Trophoblast cell (in vitro differentiated cells and primary cell): ENCODE measurements at regions not wholly inside any gene's neighbourhood (a gene's known extent, or its start where the extent isn't known, plus 50 kb on each side); places are given as distances from the start of the nearest gene placed in this dataset.

ENCODE experiments used
- DNase-seq, 2 donors: peaks; one replicate each; pipeline ENCODE4 v3.0.0-alpha.2; 2016
- H2AFZ ChIP-seq: 2 replicates; pipeline ENCODE4 v1.6.1; 2013; ENCODE audit warnings: low read length, moderate library complexity, mild to moderate bottlenecking; ENCODE audit not compliant: insufficient read depth, poor library complexity
- H2AK5ac ChIP-seq: 2 replicates; pipeline ENCODE4 v1.6.1; 2013; ENCODE audit warnings: mild to moderate bottlenecking, low read length
- H2BK120ac ChIP-seq: 2 replicates; pipeline ENCODE4 v1.6.1; 2013; ENCODE audit warnings: low read length, mild to moderate bottlenecking, moderate library complexity; ENCODE audit not compliant: insufficient read depth, poor library complexity
- H2BK12ac ChIP-seq: 2 replicates; pipeline ENCODE4 v1.6.1; 2013; ENCODE audit warnings: mild to moderate bottlenecking, low read length, moderate library complexity
- H2BK5ac ChIP-seq: 2 replicates; pipeline ENCODE4 v1.6.1; 2013; ENCODE audit warnings: low read length, low read depth, moderate library complexity, mild to moderate bottlenecking; ENCODE audit not compliant: poor library complexity
- H3K14ac ChIP-seq: 2 replicates; pipeline ENCODE4 v1.6.1; 2013; ENCODE audit warnings: mild to moderate bottlenecking, low read length
- H3K18ac ChIP-seq: 2 replicates; pipeline ENCODE4 v1.6.1; 2013; ENCODE audit warnings: mild to moderate bottlenecking, low read length
- H3K23ac ChIP-seq: 2 replicates; pipeline ENCODE4 v1.6.1; 2013; ENCODE audit warnings: low read length
- H3K27ac ChIP-seq: 2 replicates; pipeline ENCODE4 v1.5.1; 2013; ENCODE audit warnings: low read depth, mild to moderate bottlenecking, inconsistent platforms, low read length, moderate library complexity
- H3K27me3 ChIP-seq: 2 replicates; pipeline ENCODE4 v1.6.1; 2013; ENCODE audit warnings: inconsistent platforms, mild to moderate bottlenecking, low read length, moderate library complexity; ENCODE audit not compliant: insufficient read depth
- H3K36me3 ChIP-seq, 2 experiments: 1 replicate in 1 of 2; 2 replicates in 1 of 2; pipeline ENCODE4 v1.6.1; 2013; ENCODE audit warnings: low read length in 2 of 2, mild to moderate bottlenecking in 2 of 2, moderate library complexity in 1 of 2; ENCODE audit not compliant: insufficient read depth in 2 of 2, control insufficient read depth in 1 of 2
- H3K4ac ChIP-seq: 2 replicates; pipeline ENCODE4 v1.6.1; 2013; ENCODE audit warnings: low read depth, mild to moderate bottlenecking, low read length, moderate library complexity
- H3K4me1 ChIP-seq, 2 experiments: 1 replicate in 1 of 2; 2 replicates in 1 of 2; pipeline ENCODE4 v1.6.1; 2013; ENCODE audit warnings: low read length in 2 of 2, mild to moderate bottlenecking in 2 of 2, moderate library complexity in 1 of 2; ENCODE audit not compliant: insufficient read depth in 2 of 2, control insufficient read depth in 1 of 2
- H3K4me2 ChIP-seq: 2 replicates; pipeline ENCODE4 v1.6.1; 2013; ENCODE audit warnings: inconsistent platforms, mild to moderate bottlenecking, low read length, moderate library complexity
- H3K4me3 ChIP-seq: 2 replicates; pipeline ENCODE4 v1.5.1; 2013; ENCODE audit warnings: mild to moderate bottlenecking, low read depth, low read length, inconsistent platforms
- H3K79me1 ChIP-seq: one replicate; pipeline ENCODE4 v1.6.1; 2013; ENCODE audit warnings: low read length
- H3K79me2 ChIP-seq: 2 replicates; pipeline ENCODE4 v1.6.1; 2013; ENCODE audit warnings: low read length, mild to moderate bottlenecking; ENCODE audit not compliant: control insufficient read depth, insufficient read depth, poor library complexity
- H3K9ac ChIP-seq: 2 replicates; pipeline ENCODE4 v1.6.1; 2013; ENCODE audit warnings: mild to moderate bottlenecking, low read length
- H3K9me3 ChIP-seq: 2 replicates; pipeline ENCODE4 v1.6.1; 2013; ENCODE audit warnings: low read depth, mild to moderate bottlenecking, control low read depth, inconsistent platforms, low read length; ENCODE audit not compliant: insufficient read depth
- H4K12ac ChIP-seq: 2 replicates; pipeline ENCODE4 v1.6.1; 2013; ENCODE audit warnings: low read depth, mild to moderate bottlenecking, low read length, moderate library complexity
- H4K8ac ChIP-seq: 2 replicates; pipeline ENCODE4 v1.6.1; 2013; ENCODE audit warnings: low read depth, mild to moderate bottlenecking, low read length, moderate library complexity
- H4K91ac ChIP-seq: one replicate; pipeline ENCODE4 v1.6.1; 2013; ENCODE audit warnings: low read depth, mild to moderate bottlenecking, low read length, moderate library complexity
- WGBS: extraction: QIAGEN DNeasy Blood & Tissue Kit; methylation state at CpG from one replicate; pipeline ENCODE4 v1.1.7; 2013; ENCODE audit warnings: missing lambda C conversion rate; ENCODE audit not compliant: insufficient read length, insufficient coverage; ENCODE audit errors: extremely low coverage; 5-methylcytosine and 5-hydroxymethylcytosine counted together

DNA sequence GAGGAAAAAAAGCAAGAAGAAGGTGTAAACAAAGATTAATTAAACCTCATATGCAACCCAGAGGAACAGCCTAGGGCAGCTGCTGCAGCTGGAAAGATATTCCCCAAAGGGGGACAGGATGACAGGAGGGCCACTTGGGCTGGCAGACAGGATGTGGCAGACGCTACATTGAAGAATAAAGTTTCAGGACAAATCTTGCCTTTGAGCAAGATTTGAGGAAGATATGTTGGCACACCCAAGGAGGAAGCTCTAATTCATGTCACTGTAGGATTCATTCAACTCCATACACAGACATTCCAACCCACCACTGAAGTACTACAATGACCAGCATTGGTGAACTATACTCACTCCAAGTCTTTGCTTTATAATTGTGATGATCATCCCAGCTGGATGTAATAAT is 504.0 kb downstream of the SHQ1 start:
- Histone ChIP-seq H4K91ac (no peak overlapping the region), H3K9ac (no peak overlapping the region), H2AK5ac (no peak overlapping the region), H3K18ac (no peak overlapping the region), H2BK5ac (no peak overlapping the region), H3K4ac (no peak overlapping the region), H3K4me1 (peaks cover 21 to 26% of the 10 kb centered on the region in 2 experiments), H2BK120ac (no peak overlapping the region), H4K12ac (no peak overlapping the region), H2AFZ (no peak overlapping the region), H4K8ac (no peak overlapping the region), H3K79me1 (peaks cover 14% of the 10 kb centered on the region), H3K4me2 (no peak overlapping the region), H3K4me3 (no peak overlapping the region), H2BK12ac (no peak overlapping the region), H3K27me3 (no peaks in the 10 kb centered on the region), H3K14ac (no peak overlapping the region), H3K23ac (no peak overlapping the region), H3K79me2 (peaks cover 4% of the 10 kb centered on the region), H3K27ac (no peak overlapping the region), H3K36me3 (no peaks in the 10 kb centered on the region), H3K9me3 (peaks cover 5% of the 10 kb centered on the region)
- no CpG with 5 or more reads among the region's 1 CpG for WGBS
- DNase-seq, result no peak

DNA sequence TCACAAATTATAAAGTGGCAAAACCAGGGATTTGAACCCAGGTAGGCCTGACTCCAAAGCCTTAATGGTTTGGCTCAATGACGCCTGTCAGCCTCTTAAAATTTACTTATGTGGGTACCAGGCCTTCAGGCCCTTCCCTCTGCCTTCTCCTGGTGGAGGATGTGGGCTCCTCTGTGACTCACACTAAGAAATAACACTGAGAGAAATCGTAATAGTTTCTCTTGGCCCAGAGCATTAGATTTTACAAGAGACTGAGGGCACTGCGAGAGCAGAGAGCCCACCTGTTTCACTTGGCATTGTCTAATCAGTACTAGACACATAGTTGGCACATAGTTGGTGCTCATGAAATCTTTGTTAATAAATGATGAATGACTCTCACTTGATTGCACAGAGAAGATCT is 505.2 kb downstream of the SHQ1 start:
- Histone ChIP-seq H3K4me1 (peaks cover 30 to 36% of the 10 kb centered on the region in 2 experiments), H3K4me2 (no peak overlapping the region), H3K4ac (no peak overlapping the region), H3K27ac (no peak overlapping the region), H2BK5ac (no peak overlapping the region), H3K36me3 (no peaks in the 10 kb centered on the region), H3K9ac (no peak overlapping the region), H3K23ac (no peak overlapping the region), H2AFZ (no peak overlapping the region), H3K79me2 (peaks cover 4% of the 10 kb centered on the region), H3K14ac (no peak overlapping the region), H4K91ac (no peak overlapping the region), H3K18ac (no peak overlapping the region), H4K12ac (no peak overlapping the region), H2BK12ac (no peak overlapping the region), H4K8ac (no peak overlapping the region), H3K27me3 (no peaks in the 10 kb centered on the region), H3K4me3 (no peak overlapping the region), H2BK120ac (no peak overlapping the region), H3K9me3 (peaks cover 9% of the 10 kb centered on the region), H2AK5ac (no peak overlapping the region), H3K79me1 (peaks cover 14% of the 10 kb centered on the region)
- peak; percentile 55 to 69 for DNase-seq
- WGBS, result no CpG with 5 or more reads among the region's 3 CpGs

DNA sequence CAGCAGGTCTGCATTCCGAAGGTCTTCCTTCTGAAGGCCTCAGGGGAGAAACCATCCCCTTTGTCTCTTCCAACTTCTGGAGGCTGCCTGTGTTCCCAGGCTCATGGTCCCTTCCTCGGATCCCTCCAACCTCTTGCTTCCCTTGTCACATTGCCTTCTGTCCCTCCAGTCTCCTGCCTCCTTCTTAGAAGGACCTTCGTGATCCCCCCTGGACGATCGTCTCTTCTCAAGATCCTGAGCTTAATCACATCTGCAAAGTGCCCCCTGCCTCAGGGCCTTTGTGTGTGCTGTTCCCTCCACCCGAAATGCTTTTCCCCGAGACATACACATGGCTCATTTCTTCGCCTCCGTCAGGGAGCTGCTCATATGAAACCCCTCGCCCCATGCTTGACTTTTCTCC is 505.8 kb downstream of the SHQ1 start:
- no peak overlapping the region for H4K12ac ChIP-seq
- H2BK5ac ChIP-seq, result no peak overlapping the region
- H3K9ac ChIP-seq, result no peak overlapping the region
- WGBS, result no CpG with 5 or more reads among the region's 10 CpGs
- H3K36me3 ChIP-seq, result no peaks in the 10 kb centered on the region
- no peak overlapping the region for H3K4ac ChIP-seq
- H4K8ac ChIP-seq, result no peak overlapping the region
- H4K91ac ChIP-seq, result no peak overlapping the region
- H3K4me1 ChIP-seq, result peaks cover 23 to 30% of the 10 kb centered on the region in 2 experiments
- H2AFZ ChIP-seq, result no peak overlapping the region
- H2AK5ac ChIP-seq, result no peak overlapping the region
- H2BK12ac ChIP-seq, result no peak overlapping the region
- no peak overlapping the region for H2BK120ac ChIP-seq
- H3K4me2 ChIP-seq, result no peak overlapping the region
- H3K27me3 ChIP-seq, result no peaks in the 10 kb centered on the region
- no peak for DNase-seq
- peaks cover 10% of the 10 kb centered on the region for H3K9me3 ChIP-seq
- no peak overlapping the region for H3K18ac ChIP-seq
- H3K79me2 ChIP-seq, result peaks cover 4% of the 10 kb centered on the region
- H3K23ac ChIP-seq, result no peak overlapping the region
- no peak overlapping the region for H3K27ac ChIP-seq
- H3K14ac ChIP-seq, result no peak overlapping the region
- H3K4me3 ChIP-seq, result no peak overlapping the region
- peaks cover 10% of the 10 kb centered on the region for H3K79me1 ChIP-seq

DNA sequence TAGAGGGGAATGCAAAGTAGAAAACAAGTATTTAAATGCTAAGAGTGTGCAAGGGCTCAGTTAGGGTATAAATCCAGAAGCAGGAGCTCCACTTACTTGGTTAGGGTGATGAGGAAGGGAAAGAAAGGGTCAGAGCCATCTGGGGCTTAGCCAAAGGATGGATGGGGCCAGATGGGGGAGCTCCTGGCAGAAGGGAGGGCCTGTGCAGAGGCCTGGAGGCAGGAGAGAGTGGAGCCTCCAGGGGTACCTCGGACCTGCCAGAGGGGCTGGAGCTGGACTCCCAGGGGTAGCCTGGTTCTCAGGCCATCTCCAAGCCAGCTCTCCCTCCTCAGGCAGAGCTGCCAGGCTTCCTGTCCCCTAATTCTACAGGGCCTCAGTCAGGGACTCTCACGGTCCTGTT is 506.3 kb downstream of the SHQ1 start:
- no peak overlapping the region for H4K91ac ChIP-seq
- H2AFZ ChIP-seq, result no peak overlapping the region
- H2BK12ac ChIP-seq, result no peak overlapping the region
- H3K36me3 ChIP-seq, result no peaks in the 10 kb centered on the region
- DNase-seq, result no peak
- no peak overlapping the region for H4K12ac ChIP-seq
- H2AK5ac ChIP-seq, result no peak overlapping the region
- peaks cover 14% of the 10 kb centered on the region for H3K9me3 ChIP-seq
- H3K79me1 ChIP-seq, result peaks cover 8% of the 10 kb centered on the region
- H3K23ac ChIP-seq, result no peak overlapping the region
- H3K9ac ChIP-seq, result no peak overlapping the region
- H4K8ac ChIP-seq, result no peak overlapping the region
- no peak overlapping the region for H3K14ac ChIP-seq
- H2BK5ac ChIP-seq, result no peak overlapping the region
- H2BK120ac ChIP-seq, result no peak overlapping the region
- no CpG with 5 or more reads among the region's 2 CpGs for WGBS
- no peak overlapping the region for H3K4ac ChIP-seq
- H3K4me2 ChIP-seq, result no peak overlapping the region
- no peak overlapping the region for H3K4me3 ChIP-seq
- H3K4me1 ChIP-seq, result peaks cover 23 to 31% of the 10 kb centered on the region in 2 experiments
- H3K27ac ChIP-seq, result peak overlapping the region; percentile 21
- H3K18ac ChIP-seq, result no peak overlapping the region
- H3K27me3 ChIP-seq, result no peaks in the 10 kb centered on the region
- peaks cover 4% of the 10 kb centered on the region for H3K79me2 ChIP-seq
